Liver (tissue), 8 donors: ENCODE measurements at regions not wholly inside any gene's neighbourhood (a gene's known extent, or its start where the extent isn't known, plus 50 kb on each side); places are given as distances from the start of the nearest gene placed in this dataset.

Experiments used
- DNase-seq: peaks from one replicate; pipeline ENCODE4 v3.0.0-alpha.2; 2017; ENCODE audit warnings: low spot score
- H3K27ac ChIP-seq, 2 donors: one replicate each; pipeline ENCODE4 v1.7.0; 2013; ENCODE audit warnings: inconsistent platforms in 2 of 2, low read length in 2 of 2, control low read depth in 1 of 2, low read depth in 1 of 2, mild to moderate bottlenecking in 1 of 2
- H3K27me3 ChIP-seq, 4 donors: one replicate each; pipeline versions ENCODE4 v1.6.1 to v1.7.0; 2013; ENCODE audit warnings: low read length in 3 of 4, inconsistent platforms in 1 of 4, mild to moderate bottlenecking in 1 of 4, moderate library complexity in 1 of 4; ENCODE audit not compliant: control insufficient read depth in 4 of 4, insufficient read depth in 4 of 4
- H3K36me3 ChIP-seq, 4 donors: one replicate each; pipeline versions ENCODE4 v1.6.1 to v1.7.0; 2013; ENCODE audit warnings: low read length in 3 of 4, mild to moderate bottlenecking in 3 of 4, low read depth in 1 of 4, moderate library complexity in 1 of 4; ENCODE audit not compliant: control insufficient read depth in 4 of 4, insufficient read depth in 3 of 4
- H3K4me1 ChIP-seq, 4 donors: one replicate each; pipeline versions ENCODE4 v1.6.1 to v1.7.0; 2013; ENCODE audit warnings: low read length in 3 of 4, mild to moderate bottlenecking in 3 of 4, moderate library complexity in 1 of 4; ENCODE audit not compliant: control insufficient read depth in 4 of 4, insufficient read depth in 4 of 4
- H3K4me3 ChIP-seq, 3 donors: one replicate each; pipeline versions ENCODE4 v1.6.1 to v1.7.0; 2013; ENCODE audit warnings: low read length in 3 of 3, control low read depth in 1 of 3, low read depth in 1 of 3, mild to moderate bottlenecking in 1 of 3
- H3K9ac ChIP-seq, 2 donors: one replicate each; pipeline ENCODE4 v1.7.0; 2013; ENCODE audit warnings: low read length in 2 of 2, mild to moderate bottlenecking in 2 of 2, moderate library complexity in 2 of 2, control low read depth in 1 of 2, low read depth in 1 of 2
- H3K9me3 ChIP-seq, 4 donors: one replicate each; pipeline versions ENCODE4 v1.6.1 to v1.7.0; 2013; ENCODE audit warnings: low read length in 3 of 4; ENCODE audit not compliant: control insufficient read depth in 4 of 4
- ATF3 ChIP-seq: IDR thresholded peaks from 2 replicates; pipeline ENCODE4 v1.6.1; 2016; ENCODE audit warnings: antibody characterized with exemption
- CTCF ChIP-seq: fragments of 150-350 bp; IDR thresholded peaks from 2 replicates; pipeline ENCODE4 v1.5.1; 2017; ENCODE audit warnings: improper control_type of control experiment, low read depth, low read length; ENCODE audit not compliant: missing input control
- EGR1 ChIP-seq, 2 donors: IDR thresholded peaks; 2 replicates each; pipeline ENCODE4 v1.6.1; 2016 to 2018; ENCODE audit warnings: antibody characterized with exemption in 2 of 2, low read depth in 2 of 2
- FOXA1 ChIP-seq: IDR thresholded peaks from 2 replicates; pipeline ENCODE4 v1.6.1; 2016; ENCODE audit warnings: antibody characterized with exemption
- FOXA2 ChIP-seq: IDR thresholded peaks from 2 replicates; pipeline ENCODE4 v1.6.1; 2016; ENCODE audit warnings: antibody characterized with exemption
- GABPA ChIP-seq, 2 donors: IDR thresholded peaks in 1 of 2; conservative IDR thresholded peaks in 1 of 2; 2 replicates each; pipeline ENCODE4 v1.6.1; 2016; ENCODE audit warnings: antibody characterized with exemption in 2 of 2, mild to moderate bottlenecking in 1 of 2, moderate library complexity in 1 of 2
- HNF4A ChIP-seq, 2 donors: conservative IDR thresholded peaks; 2 replicates each; pipeline ENCODE4 v1.6.1; 2016; ENCODE audit warnings: antibody characterized with exemption in 2 of 2, mild to moderate bottlenecking in 2 of 2
- HNF4G ChIP-seq: IDR thresholded peaks from 2 replicates; pipeline ENCODE4 v1.6.1; 2016; ENCODE audit warnings: antibody characterized with exemption
- JUND ChIP-seq, 2 donors: IDR thresholded peaks; 2 replicates each; pipeline ENCODE4 v1.6.1; 2016; ENCODE audit warnings: antibody characterized with exemption in 2 of 2
- MAX ChIP-seq: IDR thresholded peaks from 2 replicates; pipeline ENCODE4 v1.6.1; 2016; ENCODE audit warnings: antibody characterized with exemption
- NR2F2 ChIP-seq: IDR thresholded peaks from 2 replicates; pipeline ENCODE4 v1.6.1; 2016; ENCODE audit warnings: antibody characterized with exemption
- RAD21 ChIP-seq, 2 donors: IDR thresholded peaks; 2 replicates each; pipeline ENCODE4 v1.6.1; 2016; ENCODE audit warnings: antibody characterized with exemption in 2 of 2, mild to moderate bottlenecking in 2 of 2
- REST ChIP-seq: IDR thresholded peaks from 2 replicates; pipeline ENCODE4 v1.6.1; 2016; ENCODE audit warnings: antibody characterized with exemption, mild to moderate bottlenecking
- TAF1 ChIP-seq: conservative IDR thresholded peaks from 2 replicates; pipeline ENCODE4 v1.6.1; 2016; ENCODE audit warnings: antibody characterized with exemption, mild to moderate bottlenecking
- ZBTB33 ChIP-seq: IDR thresholded peaks from 2 replicates; pipeline ENCODE4 v1.6.1; 2016; ENCODE audit warnings: antibody characterized with exemption
- WGBS: extraction: QIAGEN DNeasy Blood & Tissue Kit; methylation state at CpG from one replicate; pipeline ENCODE4 v1.1.7; 2013; 5-methylcytosine and 5-hydroxymethylcytosine counted together
- donor health status: healthy.
- donor health status: healthy.
- donor health status: healthy.
- donor health status: healthy.
- donor health status: healthy.

GRCh38 chr11:131111775-131112174 lies 195.5 kb upstream of the SNX19 start:
- 79% methylated on average over 4 of the region's 4 CpGs for WGBS
- no peaks in the 10 kb centered on the region for H3K27me3 ChIP-seq
- no peak for TF ChIP-seq REST
- TF ChIP-seq ZBTB33 = no peak
- no peak for TF ChIP-seq HNF4A (conservative IDR thresholded peaks at IDR 0.05)
- no peak for TF ChIP-seq MAX
- no peak overlapping the region for H3K9ac ChIP-seq
- H3K4me1 ChIP-seq = no peaks in the 10 kb centered on the region
- no peak overlapping the region for H3K27ac ChIP-seq
- H3K4me3 ChIP-seq = no peak overlapping the region
- H3K36me3 ChIP-seq = no peaks in the 10 kb centered on the region
- DNase-seq = no peak
- peaks cover 3 to 15% (median 9%) of the 10 kb centered on the region in 4 donors for H3K9me3 ChIP-seq

- TF ChIP-seq JUND (IDR thresholded peaks at IDR 0.05) (no peak), HNF4G (no peak), GABPA (IDR thresholded peaks at IDR 0.05 in 1 of 2, conservative IDR thresholded peaks at IDR 0.05 in 1 of 2) (no peak), ZBTB33 (no peak), FOXA1 (no peak), NR2F2 (no peak), TAF1 (no peak), RAD21 (IDR thresholded peaks at IDR 0.05) (no peak), FOXA2 (no peak), CTCF (no peak), ATF3 (no peak), EGR1 (IDR thresholded peaks at IDR 0.05; ENCODE audit: low read depth in 2 of 2) (no peak)
- WGBS = 66% methylated on average over 3 of the region's 3 CpGs
Observed at GRCh38 chr11:131118247-131118646, 202.0 kb upstream of the SNX19 start.

More at GRCh38 chr11:131118247-131118646, 202.0 kb upstream of the SNX19 start:
- peaks cover 0 to 3% (median 0%) of the 10 kb centered on the region in 4 donors for H3K9me3 ChIP-seq
- H3K4me1 ChIP-seq = no peaks in the 10 kb centered on the region
- H3K4me3 ChIP-seq = no peak overlapping the region
- H3K27ac ChIP-seq = no peak overlapping the region
- H3K36me3 ChIP-seq = no peaks in the 10 kb centered on the region
- no peaks in the 10 kb centered on the region for H3K27me3 ChIP-seq
- no peak for DNase-seq
- H3K9ac ChIP-seq = no peak overlapping the region
